Nephron progenitor cell (in vitro differentiated cells): ENCODE measurements at regions not wholly inside any gene's neighbourhood (a gene's known extent, or its start where the extent isn't known, plus 50 kb on each side); places are given as distances from the start of the nearest gene placed in this dataset.

Experiments
- DNase-seq: peaks from one replicate; pipeline ENCODE4 v3.0.0; 2021
- H3K27ac Mint-ChIP-seq: 2 replicates; pipeline ENCODE4 v1.8.0; 2021; ENCODE audit warnings: mild to moderate bottlenecking, moderate library complexity, mixed read lengths
- H3K27me3 Mint-ChIP-seq: 2 replicates; pipeline ENCODE4 v1.8.0; 2021; ENCODE audit warnings: mild to moderate bottlenecking, low read depth, mixed read lengths; ENCODE audit not compliant: poor library complexity
- H3K36me3 Mint-ChIP-seq: 2 replicates; pipeline ENCODE4 v1.8.0; 2021; ENCODE audit warnings: low read depth, mixed read lengths
- H3K4me1 Mint-ChIP-seq: 2 replicates; pipeline ENCODE4 v1.8.0; 2021; ENCODE audit warnings: mixed read lengths
- H3K4me3 Mint-ChIP-seq: 2 replicates; pipeline ENCODE4 v1.8.0; 2021; ENCODE audit warnings: mild to moderate bottlenecking, moderate library complexity, mixed read lengths
- H3K9me3 Mint-ChIP-seq: 2 replicates; pipeline ENCODE4 v1.8.0; 2021; ENCODE audit warnings: mild to moderate bottlenecking, moderate library complexity, mixed read lengths
- TF ChIP-seq, protein P1 (sequence below): fragments of 200-600 bp; sonication (generic); IDR thresholded peaks from 2 replicates; pipeline ENCODE4 v1.5.0; 2021; ENCODE audit warnings: antibody characterized with exemption

DNA sequence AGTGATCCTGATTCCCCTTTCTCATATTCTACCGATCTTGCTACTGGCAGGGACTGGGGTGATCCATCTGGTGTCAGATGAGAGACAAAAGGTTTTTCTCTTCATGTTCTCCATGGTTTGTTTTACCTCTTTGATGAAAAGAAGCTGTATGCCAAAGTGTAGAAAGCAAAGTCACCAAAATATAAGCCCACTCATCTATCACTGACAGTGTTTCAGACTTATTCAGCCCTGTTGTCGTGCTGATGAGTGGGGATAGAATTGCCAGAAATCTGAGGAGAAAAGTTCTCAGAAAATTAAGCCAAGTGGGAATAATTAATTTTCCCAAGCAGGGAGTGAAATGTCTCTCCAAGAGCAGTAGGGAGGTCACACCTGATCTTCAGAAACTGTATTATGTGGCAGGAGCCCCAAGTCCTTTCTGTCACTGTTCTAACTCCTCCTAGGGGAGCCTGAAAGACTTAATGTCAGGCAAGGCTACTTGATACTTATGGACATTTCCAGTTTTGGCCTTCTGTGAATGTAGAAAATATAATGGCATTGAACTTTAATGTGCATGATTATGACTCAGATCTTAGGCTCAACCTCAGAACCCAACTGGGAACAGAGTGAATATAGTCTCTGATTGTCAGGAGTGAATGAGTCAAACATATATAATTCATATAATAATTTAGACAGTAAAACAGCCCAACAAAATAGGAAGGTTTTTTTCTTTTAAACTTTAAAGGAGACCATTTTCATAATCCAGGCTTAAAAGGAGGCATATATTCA is 298.1 kb downstream of the ANKRD50 start:
- Mint-ChIP-seq H3K36me3 (no peaks in the 10 kb centered on the region), H3K27ac (peak overlapping the region; percentile 30), H3K27me3 (peaks cover 3% of the 10 kb centered on the region), H3K4me1 (peaks cover 5% of the 10 kb centered on the region), H3K4me3 (no peak overlapping the region), H3K9me3 (no peaks in the 10 kb centered on the region)
- DNase-seq, result no peak
- TF ChIP-seq, protein P1, sequence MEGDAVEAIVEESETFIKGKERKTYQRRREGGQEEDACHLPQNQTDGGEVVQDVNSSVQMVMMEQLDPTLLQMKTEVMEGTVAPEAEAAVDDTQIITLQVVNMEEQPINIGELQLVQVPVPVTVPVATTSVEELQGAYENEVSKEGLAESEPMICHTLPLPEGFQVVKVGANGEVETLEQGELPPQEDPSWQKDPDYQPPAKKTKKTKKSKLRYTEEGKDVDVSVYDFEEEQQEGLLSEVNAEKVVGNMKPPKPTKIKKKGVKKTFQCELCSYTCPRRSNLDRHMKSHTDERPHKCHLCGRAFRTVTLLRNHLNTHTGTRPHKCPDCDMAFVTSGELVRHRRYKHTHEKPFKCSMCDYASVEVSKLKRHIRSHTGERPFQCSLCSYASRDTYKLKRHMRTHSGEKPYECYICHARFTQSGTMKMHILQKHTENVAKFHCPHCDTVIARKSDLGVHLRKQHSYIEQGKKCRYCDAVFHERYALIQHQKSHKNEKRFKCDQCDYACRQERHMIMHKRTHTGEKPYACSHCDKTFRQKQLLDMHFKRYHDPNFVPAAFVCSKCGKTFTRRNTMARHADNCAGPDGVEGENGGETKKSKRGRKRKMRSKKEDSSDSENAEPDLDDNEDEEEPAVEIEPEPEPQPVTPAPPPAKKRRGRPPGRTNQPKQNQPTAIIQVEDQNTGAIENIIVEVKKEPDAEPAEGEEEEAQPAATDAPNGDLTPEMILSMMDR, result no peak

DNA sequence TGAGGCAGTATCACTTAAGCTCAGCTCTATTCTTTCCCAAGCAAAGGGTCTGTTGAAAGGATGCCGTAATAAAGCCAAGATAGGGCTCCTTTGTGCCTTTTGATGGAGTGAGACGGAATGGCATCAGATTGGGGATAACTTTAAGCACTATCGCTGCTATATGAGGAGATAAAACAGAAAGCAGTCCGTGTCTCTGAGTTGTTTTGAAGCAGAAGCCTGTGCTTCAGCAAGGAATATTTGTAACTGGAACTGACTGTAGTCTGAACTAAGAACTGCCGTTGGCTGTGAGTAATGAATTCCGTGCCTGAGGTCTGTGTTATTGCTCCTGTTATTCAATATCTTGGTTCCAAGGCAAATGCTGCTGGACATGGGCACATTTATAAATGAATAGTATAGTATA is 297.4 kb downstream of the ANKRD50 start:
- no peak for DNase-seq
- H3K27me3 Mint-ChIP-seq, result peaks cover 3% of the 10 kb centered on the region
- no peaks in the 10 kb centered on the region for H3K36me3 Mint-ChIP-seq
- peaks cover 8% of the 10 kb centered on the region for H3K4me1 Mint-ChIP-seq
- TF ChIP-seq, protein P1, result no peak
- no peak overlapping the region for H3K27ac Mint-ChIP-seq
- H3K4me3 Mint-ChIP-seq, result no peak overlapping the region
- H3K9me3 Mint-ChIP-seq, result no peaks in the 10 kb centered on the region

DNA sequence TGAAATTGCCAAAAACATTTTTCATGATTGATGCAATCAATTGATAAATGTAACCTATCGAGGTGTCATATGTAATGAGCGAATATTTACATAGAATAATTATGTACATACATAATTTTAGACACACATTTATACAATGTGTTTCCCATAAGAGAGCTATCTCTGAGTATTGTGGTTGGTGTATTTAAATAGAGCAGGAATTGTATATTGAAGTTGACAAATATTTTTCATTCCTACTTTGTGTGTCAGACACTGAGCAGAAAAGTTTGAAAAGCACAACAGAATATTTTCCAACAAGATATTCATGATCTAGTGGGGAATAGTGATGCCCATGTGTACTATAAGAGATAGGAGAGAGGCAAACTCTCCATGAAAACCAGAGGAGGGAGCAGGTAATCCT is 295.2 kb downstream of the ANKRD50 start:
- H3K9me3 Mint-ChIP-seq, result no peaks in the 10 kb centered on the region
- no peak overlapping the region for H3K4me3 Mint-ChIP-seq
- peaks cover 9% of the 10 kb centered on the region for H3K4me1 Mint-ChIP-seq
- peaks cover 3% of the 10 kb centered on the region for H3K27me3 Mint-ChIP-seq
- no peaks in the 10 kb centered on the region for H3K36me3 Mint-ChIP-seq
- no peak for DNase-seq
- TF ChIP-seq, protein P1, result no peak
- no peak overlapping the region for H3K27ac Mint-ChIP-seq

DNA sequence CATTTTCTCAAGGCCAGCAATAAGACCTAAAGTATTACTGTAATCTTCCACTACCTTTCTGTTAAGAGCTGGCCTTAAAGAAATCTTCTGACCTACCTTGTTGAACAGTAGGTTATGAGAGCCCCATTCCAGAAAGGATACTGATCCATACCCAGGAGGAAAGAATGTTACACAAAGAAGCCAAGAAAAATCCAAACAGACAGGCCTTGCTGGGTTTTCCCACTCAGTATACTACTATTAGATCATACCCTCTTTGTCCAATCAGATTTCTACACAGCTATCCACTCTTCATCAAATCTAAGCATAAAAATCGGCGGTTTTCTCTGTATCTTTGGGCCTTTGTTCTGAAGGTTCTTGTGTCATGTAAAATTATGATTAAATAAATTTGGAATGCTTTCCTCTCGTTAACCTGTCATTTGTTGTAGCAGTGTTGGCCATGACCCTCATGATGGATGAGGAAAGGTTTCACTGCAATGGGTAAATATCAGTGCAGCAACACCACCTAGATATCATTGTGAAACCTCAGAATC is 292.3 kb downstream of the ANKRD50 start:
- peaks cover 3% of the 10 kb centered on the region for H3K27me3 Mint-ChIP-seq
- TF ChIP-seq, protein P1, result no peak
- H3K4me3 Mint-ChIP-seq, result no peak overlapping the region
- no peak overlapping the region for H3K27ac Mint-ChIP-seq
- no peak for DNase-seq
- H3K4me1 Mint-ChIP-seq, result peaks cover 4% of the 10 kb centered on the region
- no peaks in the 10 kb centered on the region for H3K9me3 Mint-ChIP-seq
- no peaks in the 10 kb centered on the region for H3K36me3 Mint-ChIP-seq

DNA sequence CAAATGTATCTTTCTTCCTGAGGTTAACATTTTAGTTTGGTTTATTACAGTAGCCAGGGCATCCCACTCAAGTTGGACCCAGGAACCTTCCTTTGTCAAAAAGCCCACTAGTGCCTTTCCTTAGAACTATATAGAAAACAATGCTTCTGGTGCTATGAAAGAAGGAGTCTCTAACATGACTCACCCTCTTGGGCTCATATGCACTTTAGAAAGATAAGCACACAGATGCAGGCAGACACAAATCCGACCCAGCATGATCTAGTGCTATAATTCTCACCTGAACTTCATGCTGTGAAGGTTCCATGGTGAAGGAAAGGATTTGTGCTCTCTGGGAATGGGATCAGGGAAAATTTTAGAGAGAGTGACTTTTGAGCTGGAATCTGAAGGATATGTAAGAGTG is 289.4 kb downstream of the ANKRD50 start:
- TF ChIP-seq, protein P1, result no peak
- peaks cover 4% of the 10 kb centered on the region for H3K4me1 Mint-ChIP-seq
- H3K27me3 Mint-ChIP-seq, result peaks cover 6% of the 10 kb centered on the region
- no peak overlapping the region for H3K4me3 Mint-ChIP-seq
- H3K9me3 Mint-ChIP-seq, result no peaks in the 10 kb centered on the region
- H3K36me3 Mint-ChIP-seq, result no peaks in the 10 kb centered on the region
- no peak overlapping the region for H3K27ac Mint-ChIP-seq
- DNase-seq, result no peak

DNA sequence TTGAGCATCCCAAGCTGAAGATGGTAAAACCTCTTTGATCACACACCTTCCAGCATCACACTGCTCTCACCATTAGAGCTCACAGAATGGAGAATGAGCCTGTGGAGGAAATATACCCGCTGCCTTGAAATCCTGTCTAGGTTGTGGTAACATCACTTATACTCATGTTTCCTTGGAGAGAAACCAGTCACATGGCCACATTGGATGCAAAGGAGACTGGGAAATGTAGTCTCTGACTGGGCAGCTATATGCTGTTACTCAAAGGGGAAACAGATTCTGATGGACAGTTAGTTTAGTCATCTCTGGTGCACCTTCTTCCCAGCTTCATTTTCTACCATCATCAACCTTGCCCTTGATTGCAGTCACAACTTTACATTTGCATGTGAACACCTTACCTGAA is 286.3 kb downstream of the ANKRD50 start:
- H3K9me3 Mint-ChIP-seq, result no peaks in the 10 kb centered on the region
- peaks cover 11% of the 10 kb centered on the region for H3K4me1 Mint-ChIP-seq
- H3K27me3 Mint-ChIP-seq, result peaks cover 4% of the 10 kb centered on the region
- TF ChIP-seq, protein P1, result no peak
- H3K4me3 Mint-ChIP-seq, result no peak overlapping the region
- no peak overlapping the region for H3K27ac Mint-ChIP-seq
- DNase-seq, result no peak
- no peaks in the 10 kb centered on the region for H3K36me3 Mint-ChIP-seq
